Right ventricle myocardium superior (tissue), 1 donor: ENCODE measurements at regions not wholly inside any gene's neighbourhood (a gene's known extent, or its start where the extent isn't known, plus 50 kb on each side); places are given as distances from the start of the nearest gene placed in this dataset.

Experiments used
- ATAC-seq: fragments of 200-7000 bp; cut with Tn5 transposase; one replicate; pipeline ENCODE4 v1.9.1; 2020; ENCODE audit warnings: mild to moderate bottlenecking; ENCODE audit not compliant: poor library complexity
- DNase-seq: peaks from one replicate; pipeline ENCODE4 v3.0.0-alpha.2; 2020
- intact Hi-C: fragments of 100-400 bp; cut with DNase I; formaldehyde crosslinking; loops from one replicate; pipeline ENCODE4 v1.11.2; 2022
- donor health status: DM: no; HTN: yes; CAD: no; lungs with severe emphysema.

DNA sequence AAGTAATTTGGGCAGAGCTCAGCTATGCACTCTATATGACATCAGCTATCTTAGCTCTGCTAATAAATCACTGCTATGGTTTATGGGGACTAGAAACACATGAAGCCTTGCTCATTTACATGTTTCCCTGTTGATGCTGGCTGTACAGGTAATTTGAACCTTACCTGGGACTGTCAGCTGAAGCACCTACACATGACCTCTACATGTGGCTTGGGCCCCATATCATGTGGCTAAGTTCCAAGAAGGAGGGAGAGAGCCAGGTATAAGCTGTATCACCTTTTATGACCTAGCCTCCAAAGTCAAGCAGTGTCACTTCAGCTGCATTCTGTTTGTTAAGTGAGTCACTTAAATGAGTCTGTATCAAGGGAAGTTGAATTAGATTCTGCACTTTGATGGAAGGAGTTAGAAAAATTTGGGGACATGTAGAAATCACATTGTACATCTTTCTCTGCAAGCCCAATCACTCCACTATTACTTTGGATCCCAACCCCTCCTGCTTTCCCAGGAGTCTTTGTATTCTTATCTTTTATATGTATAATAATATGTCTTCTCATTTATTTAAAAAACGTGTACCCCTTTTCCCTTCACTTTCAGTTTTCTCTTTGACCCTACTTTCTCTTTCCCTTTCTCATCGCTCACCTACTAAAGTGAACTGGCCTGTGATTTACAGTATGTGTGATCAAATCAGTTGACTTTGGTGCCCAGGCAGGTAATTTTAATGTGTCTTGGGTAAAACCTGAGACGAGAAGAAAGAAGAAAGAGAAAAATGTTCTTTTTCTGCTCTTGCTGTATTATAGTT, 53.4 kb upstream of the PRKACB start:
- intact Hi-C loops = no loop called here
- DNase-seq (no peak), ATAC-seq (no peak)

DNA sequence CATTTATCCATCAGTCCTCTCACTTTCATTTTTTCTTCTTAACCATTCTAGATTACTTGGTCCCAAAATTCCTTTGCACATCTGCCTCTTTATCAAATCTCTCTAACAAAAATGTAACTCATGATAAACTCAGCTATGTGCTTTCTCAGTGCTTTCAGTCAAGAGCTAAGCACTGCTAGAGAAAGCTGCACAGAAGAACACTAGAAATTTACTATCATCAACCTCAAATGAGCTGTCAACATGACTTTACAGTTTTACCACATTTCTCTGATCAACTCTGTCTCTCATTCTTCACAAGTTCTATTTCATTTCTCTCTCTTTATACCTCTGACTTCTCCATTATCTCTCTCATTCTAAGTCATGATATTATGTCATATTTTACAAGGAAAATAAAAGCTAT, 54.2 kb upstream of the PRKACB start:
- DNase-seq (no peak), ATAC-seq (no peak)
- intact Hi-C loops = no loop called here

DNA sequence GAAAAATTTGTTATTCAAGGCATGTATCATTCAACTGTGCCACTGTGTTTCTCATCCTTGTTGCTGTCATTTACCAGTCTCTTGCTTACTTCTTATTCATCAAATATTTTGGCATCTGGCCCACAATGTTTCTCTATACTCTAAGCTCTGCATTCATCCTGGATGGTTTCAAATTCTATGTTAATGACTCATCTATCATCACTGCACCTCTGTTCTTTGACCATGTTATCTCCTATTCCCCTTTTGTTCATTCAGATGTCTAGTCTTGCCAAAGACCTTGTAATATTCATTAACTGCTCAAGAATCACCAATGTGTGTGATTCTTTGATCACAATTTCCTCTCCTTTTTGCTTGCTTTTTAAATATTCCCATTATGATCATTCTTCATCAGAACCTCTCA, 54.6 kb upstream of the PRKACB start:
- ATAC-seq (no peak), DNase-seq (no peak)
- intact Hi-C loops = no loop called here

DNA sequence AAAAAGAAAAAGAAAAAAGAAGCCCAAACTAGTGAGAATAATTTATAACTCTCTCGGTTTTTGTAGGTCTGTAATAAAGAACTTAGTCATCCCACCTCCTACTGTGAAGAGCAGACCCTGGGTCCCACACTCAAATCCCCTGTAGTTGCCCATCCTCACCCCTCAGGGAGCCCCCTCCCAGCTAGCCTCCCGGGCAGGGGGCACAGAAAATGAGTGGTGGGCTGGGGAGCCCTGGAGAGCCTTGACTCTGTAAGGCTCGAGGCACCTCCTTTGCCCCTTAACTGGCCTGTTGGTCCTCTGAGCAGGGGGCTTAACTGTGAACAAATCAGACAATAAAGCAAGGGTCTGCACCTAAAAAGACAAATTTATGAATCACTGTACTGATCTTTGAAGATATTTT, 57.5 kb upstream of the PRKACB start:
- intact Hi-C loops = no loop called here
- ATAC-seq = no peak
- DNase-seq = no peak

DNA sequence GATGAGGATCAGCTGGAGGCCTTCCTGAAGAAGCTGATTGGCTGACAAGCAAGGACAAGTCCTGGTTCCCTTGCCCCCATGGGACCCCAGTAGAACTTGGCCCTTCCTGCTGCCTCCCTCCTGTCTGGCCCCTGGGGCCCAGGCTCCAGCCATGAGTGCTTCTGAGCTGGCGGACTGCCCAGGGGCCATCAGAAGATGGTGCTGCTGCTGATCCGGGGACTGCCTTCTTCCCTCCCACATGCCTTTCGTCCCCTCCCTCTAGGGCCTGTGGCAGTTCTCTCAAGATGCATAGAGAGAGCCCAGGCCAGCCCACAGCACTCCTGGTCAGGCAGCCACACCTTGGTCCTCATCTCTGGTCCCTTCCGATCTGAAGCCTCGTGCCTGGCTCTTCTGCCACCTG, 57.9 kb upstream of the PRKACB start:
- intact Hi-C loops = no loop called here
- DNase-seq (no peak), ATAC-seq (no peak)

DNA sequence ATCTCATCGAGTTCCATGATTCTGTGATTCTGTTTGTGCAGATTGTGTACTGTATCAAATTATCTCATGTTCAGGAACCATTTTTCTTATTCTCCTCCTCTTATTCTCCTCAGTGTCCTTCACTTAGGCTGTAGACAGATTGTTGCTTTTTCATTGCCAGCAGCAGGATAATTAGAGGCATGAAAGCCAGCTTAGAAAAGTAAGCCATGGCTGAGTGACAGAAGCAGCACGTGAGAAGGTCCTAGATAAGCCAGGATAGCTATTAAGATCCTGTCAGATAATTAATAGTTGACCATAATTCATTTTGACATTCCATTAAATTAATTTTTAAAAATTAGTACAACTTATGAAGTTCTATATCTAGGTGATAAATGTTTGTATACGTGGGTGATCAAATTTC, 60.8 kb upstream of the PRKACB start:
- DNase-seq = no peak
- ATAC-seq = no peak
- intact Hi-C loops = no loop called here

DNA sequence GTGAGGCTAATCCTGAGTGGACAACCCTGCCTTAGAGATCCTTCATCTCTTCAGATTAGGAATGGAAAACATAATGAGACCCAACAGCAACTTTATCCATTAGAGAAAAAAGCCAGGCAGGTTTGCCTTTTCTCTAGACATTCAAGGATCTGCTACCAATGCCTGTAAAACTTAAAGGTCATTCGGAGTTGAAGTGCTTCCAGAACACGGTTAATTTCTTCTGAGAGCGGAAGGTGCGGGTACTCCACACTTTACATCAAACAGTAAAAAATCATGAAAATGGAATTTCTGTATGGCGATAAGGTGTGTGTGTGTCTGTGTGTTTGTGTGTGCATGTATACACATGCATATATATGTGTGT, 65.2 kb upstream of the PRKACB start:
- DNase-seq (no peak), ATAC-seq (no peak)
- intact Hi-C loops = no loop called here

DNA sequence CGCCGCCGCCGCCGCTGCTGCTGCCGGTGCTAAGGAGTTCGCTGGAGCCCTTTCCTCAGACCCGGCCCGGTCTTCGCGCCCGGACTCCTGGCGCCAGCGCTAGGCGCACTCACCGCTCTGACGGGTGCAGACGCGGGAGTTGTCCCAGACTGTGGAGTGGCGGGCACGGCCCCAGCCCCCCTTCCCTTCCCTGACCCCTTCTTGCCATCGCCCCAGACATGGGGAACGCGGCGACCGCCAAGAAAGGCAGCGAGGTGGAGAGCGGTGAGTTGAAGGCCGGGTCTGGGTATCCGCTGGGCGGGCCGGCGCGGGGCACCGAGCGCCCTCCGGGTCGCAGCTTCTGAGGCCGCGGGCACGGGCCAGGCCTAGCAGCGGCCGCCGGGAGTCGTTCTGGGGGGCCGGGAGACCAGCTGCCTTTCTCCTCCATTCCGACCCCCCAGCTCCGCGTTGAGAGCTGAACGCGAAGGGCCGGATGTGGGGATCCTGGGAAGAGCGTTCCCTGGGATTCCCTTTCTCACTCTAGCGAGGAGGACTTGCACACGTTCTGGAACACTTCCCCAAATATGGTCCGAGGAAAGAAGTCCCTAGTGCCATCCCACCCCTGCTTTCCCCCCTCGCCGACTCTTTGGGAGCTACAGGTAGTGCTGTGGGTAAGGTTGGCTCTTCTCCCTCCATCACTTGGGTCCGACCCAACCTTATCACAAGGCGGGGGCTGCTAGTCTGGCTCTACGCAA, 65.8 kb upstream of the PRKACB start:
- DNase-seq (no peak), ATAC-seq (peak; percentile 67)
- intact Hi-C loops = no loop called here

DNA sequence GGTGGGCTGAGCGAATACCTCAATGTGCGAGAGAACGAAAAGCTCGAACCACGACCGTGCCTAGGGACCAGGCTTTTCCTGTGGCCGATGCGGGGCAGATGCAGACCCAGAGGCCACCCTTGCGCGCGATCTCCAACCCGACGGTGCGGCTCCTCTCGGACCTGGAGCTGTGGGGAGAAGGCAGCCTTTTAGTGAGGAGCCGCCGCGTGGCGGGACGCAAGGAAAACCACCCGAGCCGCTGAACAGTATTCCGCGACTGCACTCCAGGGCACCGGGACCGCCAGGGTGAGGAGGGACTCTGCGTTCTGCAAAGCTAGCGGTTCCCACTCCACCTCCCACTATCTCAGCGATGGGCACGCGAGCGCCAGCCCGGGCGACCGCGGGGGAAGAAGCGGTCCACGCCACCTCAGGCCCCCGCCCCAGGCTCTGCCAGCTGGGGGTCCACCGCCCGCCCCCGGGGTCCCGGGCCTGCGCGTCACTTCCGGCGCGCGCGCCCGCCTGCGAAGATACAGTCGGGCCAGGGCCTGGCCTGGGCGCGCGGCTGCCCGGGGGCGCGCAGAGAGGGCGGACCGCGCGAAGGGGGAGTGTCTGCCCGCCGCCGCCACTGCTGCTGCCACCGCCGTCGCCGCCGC, 66.5 kb upstream of the PRKACB start:
- intact Hi-C loops = no loop called here
- DNase-seq (peak; percentile 87), ATAC-seq (peak; percentile 99)

DNA sequence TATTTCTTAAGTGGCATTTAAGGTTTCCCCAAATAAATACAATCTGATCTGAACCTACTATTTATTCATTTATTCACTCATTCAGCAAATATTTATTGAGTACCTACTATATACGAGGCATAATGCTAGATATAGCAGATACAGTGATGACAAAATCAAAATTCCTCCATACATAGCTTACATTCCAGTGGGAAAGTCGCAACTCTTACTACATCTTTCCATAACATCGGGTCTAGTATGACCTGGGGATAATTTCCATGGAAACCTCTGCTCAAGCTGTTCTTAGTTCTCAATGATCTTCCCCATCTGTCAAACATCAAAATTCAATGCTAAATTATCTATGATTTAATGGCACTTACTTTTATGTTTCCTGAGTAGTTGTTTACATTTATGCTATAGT, 70.8 kb upstream of the PRKACB start:
- ATAC-seq (no peak), DNase-seq (no peak)
- intact Hi-C loops = no loop called here

DNA sequence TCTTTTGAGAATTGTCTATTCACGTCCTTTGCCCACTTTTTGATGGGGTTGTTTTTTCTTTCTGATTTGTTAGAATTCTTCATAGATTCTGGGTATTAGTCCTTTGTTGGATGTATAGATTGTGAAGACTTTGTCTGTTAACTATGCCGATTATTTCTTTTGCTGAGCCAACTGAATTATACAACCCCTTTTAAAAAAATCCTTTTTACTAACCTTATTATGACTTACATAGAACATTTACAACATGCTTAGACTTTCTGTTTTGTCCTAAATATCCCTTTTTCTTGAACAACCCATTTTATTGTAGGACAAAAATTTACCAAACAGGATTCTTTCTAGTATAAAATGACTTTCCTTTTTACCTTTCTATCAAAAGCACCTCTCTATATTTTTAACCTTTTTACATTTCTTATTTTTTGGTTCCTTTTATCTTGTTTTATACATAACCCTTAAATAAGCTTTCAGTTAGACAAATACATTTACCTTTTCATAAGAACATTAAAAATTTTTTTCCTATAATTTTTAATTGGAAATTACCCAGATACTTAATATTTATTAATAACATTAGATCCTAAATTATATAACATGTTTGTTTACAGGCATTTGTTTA, 70.4 kb upstream of the TTLL7 start:
- DNase-seq (no peak), ATAC-seq (no peak)

DNA sequence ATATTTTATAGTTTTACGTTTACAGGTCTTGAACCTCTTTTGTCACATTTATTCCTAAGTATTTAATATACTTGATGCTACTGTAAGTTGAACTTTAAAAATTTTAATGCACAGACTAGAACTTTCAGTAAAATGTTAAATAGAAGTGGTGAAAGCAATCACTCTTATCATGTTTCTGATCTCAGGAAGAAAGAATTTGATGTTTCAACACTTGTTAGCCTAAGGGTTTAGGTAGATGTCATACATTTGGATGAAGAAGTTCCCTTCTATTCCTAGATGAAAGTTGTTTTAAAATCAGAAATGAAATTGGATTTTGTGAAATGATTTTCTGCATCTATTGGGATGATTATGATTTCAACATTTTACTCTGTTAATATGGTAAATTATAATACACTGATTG, 63.6 kb upstream of the TTLL7 start:
- ATAC-seq (no peak), DNase-seq (no peak)
- intact Hi-C loops = no loop called here

More for the DNA sequence above, 70.4 kb upstream of the TTLL7 start:
- intact Hi-C loops = no loop called here

DNA sequence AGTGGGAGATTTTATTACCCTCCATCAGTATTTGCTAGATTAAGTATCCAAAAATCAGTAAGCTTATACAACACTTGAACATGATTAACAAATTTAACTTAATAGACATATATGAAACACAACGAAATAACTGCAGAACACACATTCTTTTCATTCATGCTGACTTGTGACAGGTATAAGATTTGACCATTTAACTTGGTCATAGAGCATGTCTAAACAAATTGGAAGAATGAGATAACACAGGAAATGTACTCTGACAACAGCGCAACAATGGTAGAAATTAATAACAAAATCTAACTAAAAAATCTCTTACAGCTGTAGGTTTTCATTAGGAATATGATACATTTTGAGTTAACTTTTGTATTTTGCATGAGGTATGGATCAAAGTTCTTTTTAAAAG, 62.4 kb upstream of the TTLL7 start:
- intact Hi-C loops = no loop called here
- no peak for DNase-seq
- no peak for ATAC-seq

DNA sequence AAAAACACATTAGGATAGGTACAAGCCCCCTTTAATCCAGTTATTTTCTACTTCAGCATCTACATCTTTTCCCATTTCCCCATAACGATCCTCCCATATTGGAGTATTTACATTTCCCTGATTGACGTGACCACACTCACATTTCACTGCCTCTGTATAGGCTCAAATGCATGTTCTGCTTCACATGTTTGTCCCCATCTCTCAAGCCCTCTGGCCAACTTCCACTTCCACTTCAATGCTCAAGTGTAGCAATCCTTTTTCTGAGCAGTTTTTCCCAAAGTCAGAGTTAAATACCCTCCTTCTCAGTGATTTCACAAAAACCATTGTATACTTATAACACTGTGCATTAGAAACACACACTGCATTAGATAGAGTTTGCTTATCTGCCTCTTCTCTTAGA, 61.8 kb upstream of the TTLL7 start:
- ATAC-seq = no peak
- no peak for DNase-seq
- intact Hi-C loops = no loop called here

DNA sequence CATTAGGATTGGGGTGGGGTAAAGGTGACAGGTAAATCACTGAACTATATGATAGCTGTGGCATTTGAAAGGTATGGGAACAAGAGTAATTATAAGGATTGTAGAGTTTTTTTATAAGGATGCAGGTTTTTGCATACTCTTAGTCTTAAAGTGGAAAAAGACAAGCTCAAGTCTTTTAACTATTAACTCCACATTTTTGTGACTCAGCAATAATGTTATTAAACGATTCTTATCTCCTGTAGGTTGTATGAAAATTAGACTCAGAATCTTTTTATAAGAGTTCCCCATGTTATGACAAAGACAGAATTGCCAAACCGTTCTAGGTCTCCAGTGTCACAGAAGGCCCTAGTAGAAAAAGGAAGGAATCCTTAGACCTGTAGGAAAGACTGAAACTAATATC, 49.9 kb upstream of the TTLL7 start:
- DNase-seq (no peak), ATAC-seq (no peak)
- intact Hi-C loops = no loop called here
